HT1080 (cell line): ENCODE measurements at regions not wholly inside any gene's neighbourhood (a gene's known extent, or its start where the extent isn't known, plus 50 kb on each side); places are given as distances from the start of the nearest gene placed in this dataset.

Experiments used
- DNase-seq: peaks from one replicate; pipeline ENCODE4 v3.0.0-alpha.2; 2015; ENCODE audit warnings: low read depth

DNA sequence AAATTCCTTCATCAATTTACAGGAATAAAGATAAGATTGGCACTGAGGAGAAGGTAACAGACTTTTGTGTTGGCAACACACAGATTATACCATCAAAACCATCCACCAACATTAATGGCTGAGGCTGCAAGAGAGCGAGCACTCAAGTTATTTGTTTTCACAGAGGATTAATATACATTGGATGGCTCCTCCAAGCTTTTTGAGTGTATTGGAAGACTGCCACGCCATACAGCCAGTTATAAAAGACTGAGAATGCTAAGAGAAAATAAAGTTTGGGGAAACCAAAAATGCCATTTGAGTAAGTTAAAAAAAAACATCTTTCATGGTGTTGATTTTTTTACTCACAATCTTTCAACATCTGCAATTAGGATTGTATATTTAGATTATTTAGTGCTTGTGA lies 973.8 kb upstream of the SLC35B3 start:
- no peak for DNase-seq

DNA sequence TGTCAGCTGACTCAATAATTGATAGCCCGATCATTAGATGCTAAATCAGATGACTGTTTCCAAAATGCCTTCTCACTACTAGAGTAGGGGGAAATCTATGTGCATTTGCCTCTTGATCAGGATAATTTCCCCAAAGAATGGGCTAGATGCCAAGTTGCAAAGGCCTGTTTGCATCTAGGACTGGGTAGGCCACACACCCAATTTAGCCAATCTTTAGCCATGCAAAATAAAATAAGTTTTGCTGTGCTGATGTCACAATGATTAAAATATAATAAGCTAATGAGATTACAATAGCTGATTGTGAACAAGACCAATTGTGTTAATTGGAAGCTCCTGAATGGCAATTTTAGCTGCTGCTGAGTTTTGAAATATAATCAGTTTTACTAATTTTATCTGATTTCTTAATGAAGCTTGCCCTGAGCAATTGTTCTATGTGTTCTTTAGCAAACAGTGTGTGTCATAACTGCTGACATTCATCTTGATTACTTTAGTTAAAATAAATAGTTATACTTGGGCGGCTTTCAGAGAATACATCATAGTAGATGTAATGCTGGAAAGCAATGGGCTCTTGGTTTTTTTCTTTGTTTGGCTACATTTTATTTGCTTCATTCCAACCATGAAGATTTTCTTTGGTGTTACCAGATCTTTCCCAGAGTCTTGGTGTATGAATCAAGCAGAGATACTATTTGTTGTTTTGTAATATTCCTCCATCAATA lies 973.2 kb upstream of the SLC35B3 start:
- no peak for DNase-seq

DNA sequence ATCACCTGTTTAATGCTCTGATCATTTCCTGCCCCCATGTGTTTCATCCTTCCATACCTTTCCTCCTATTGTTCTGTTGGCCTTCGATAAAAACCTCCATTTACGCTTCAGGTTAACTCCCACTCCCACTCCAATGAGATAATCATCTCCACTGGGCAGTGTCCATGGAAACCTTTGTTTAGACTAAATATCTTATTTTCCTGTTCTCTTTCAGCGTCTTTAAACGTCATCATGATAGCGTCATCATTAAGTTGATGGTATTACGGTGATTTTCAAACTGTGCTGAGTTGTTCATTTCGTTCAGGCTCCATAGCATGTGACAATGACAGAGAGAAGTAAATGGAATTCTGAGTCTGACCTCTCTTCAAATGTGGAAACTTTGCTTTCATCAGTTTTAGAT lies 970.5 kb upstream of the SLC35B3 start:
- no peak for DNase-seq

DNA sequence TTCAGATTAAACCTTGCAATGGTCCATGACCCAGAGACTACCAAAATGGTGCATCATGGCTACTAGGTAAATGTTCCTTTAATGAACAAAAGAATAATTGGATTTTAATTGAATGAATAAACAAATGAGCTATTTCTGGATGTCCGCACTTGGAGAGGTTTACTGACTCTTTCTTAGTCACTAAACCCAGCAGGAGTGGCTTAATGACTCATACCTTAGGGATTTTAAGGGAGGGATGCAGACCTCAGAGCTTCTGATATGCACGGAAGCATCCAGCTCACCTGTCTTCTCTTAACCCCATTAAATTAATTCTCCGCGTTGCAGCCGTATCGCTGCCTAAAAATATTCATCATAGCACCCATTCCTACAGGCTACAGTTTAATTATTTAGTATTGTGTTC lies 970.0 kb upstream of the SLC35B3 start:
- peak; percentile 78 for DNase-seq

DNA sequence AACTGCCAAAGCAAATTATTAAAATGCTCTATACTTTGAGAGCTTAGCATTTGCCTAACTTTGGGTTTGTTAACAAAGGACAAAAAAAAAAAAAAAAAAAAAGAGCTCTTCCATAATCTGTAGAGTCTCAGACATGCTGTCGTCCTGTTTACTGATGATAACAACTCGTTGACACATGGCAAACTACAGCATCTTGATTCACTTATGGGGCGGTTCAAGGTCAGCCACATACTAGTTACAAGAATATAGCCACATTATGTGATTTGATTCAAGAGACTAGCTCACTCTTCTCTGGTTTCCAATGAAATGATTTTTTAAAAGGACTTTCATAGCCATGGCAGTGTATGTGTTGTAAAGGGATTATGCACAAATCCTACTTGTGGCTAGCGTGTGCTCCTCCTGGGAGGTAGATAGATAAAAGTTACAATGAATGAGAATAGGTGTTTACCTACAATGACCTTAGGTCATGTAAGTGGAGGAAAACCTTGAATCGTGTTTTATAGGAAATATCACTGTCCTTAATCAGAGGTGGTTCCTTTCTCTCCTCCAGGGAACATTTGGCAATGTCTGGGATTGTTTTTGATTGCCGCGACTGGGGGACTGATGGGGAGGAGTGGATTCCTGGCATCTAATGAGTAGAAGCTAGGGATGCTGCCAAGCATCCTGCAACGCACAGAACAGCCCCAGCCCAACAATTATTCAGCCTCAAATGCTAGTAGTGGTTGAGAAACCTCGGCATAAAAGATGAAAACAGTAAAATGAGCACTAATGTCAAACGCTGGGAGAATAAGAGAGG lies 969.2 kb upstream of the SLC35B3 start:
- no peak for DNase-seq

DNA sequence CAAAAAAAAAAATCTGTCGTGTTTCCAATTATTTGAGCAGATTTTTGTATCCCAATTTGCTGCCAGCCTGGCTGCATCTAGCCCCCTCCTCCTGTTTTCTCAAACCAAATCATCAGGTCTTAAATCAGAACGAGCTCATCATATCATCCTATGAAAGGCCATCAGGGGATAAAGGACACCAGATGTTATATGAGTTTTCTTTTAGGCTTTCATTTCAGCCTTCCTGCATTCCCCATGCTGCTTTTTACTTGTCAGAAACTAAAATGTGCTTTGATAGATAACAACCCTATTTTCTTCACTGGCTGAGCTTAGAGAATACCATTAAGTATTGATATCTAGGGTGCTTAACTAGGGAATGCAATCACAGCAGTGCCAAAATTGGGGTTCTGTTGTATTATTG lies 968.4 kb upstream of the SLC35B3 start:
- no peak for DNase-seq

DNA sequence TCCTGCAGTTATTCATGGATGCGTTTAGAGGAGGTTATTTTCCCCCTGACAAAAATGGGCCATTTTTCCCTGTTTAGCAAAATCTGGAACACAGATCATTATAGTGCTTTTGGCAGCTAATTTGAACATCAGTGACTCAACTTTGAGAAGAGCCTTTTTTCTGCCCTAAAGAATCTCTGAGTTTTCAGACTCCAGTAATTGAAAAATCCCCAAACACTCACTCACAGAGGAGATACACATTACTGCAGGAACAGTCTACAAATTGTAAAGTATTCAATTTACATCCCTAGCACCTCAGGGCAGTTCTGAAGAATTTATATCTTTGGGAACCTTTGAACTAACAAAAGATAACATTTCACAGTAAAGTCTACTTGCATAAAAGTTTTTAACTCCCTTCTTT lies 966.6 kb upstream of the SLC35B3 start:
- no peak for DNase-seq

DNA sequence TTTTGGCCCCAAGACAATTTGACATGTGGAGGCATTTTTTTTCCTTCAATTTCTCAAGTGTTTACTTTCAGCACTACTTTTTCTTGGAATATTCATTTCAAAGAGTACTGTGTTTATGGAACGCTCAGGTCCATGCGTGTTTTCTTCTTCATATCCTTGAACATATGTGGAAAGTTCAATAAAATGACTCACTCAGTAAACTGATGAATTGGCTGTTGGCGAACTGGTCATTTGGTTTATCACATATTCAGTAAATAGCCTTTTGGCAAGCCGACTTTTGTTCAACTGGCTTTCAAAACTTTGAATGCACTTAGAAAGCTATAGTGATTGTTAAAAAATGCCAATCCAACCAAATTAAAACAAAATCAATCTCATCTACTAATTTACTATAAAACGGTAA lies 964.6 kb upstream of the SLC35B3 start:
- no peak for DNase-seq

DNA sequence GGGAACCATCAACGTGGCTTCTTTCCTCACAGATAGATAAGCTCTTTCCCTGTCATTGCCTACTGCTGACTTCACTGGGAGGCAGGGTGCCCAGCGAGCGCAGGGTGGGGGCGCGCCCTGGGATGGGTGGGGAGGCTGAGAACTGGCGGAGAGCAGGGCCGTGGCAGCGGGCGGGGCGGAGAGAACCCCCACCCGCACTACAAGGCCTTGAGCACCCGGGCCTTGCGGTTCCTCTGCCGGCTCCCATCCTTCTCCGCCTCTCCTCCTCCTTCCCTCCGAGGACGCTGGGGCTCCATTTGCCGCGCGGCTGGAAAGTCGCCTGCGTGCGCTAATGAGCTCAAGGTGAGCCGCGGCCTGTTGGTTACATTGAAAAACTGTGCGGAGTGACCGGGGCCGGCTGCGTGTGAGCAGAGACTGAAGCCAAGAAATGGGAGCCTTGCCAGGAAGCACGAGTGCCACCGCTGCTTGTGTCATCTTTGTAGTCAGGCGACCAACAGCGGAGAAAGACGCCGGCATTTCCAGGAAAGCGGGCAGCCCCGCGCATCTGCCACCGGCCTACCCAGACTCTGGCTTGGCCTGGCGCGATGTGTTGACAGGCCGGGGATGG lies 963.5 kb upstream of the SLC35B3 start:
- no peak for DNase-seq

DNA sequence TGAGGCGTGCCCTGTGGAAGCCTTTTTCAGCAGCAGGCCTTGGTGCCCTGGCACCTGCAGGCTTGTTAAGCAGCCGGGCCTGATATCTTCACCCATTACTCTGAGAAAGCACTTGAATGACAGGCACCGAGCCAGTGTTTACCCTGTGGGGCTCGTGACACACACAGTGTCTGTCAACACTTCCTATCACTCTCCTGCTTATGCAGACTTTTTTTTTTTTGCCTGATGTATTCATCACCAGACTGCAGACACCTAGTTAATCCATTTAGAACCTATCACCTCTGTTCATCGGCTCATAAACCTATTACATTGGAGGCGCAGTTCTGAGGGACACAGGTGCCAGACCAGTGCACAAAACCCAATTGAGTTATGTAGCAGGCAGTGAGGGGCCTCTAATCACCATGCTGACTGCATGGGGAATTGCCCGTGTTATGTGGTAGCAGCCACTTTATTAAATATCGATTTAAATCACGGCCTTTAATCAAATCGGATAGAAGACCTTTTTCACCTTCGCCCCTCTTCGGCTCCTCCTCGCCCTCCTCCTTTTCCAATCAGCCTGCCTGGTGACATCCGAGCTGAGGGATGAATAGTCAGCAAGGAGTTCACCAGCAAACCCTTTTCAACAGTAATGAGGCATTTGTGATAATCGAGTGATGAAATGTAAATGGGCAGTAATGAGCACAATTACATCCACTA lies 962.9 kb upstream of the SLC35B3 start:
- peak; percentile 10 for DNase-seq

DNA sequence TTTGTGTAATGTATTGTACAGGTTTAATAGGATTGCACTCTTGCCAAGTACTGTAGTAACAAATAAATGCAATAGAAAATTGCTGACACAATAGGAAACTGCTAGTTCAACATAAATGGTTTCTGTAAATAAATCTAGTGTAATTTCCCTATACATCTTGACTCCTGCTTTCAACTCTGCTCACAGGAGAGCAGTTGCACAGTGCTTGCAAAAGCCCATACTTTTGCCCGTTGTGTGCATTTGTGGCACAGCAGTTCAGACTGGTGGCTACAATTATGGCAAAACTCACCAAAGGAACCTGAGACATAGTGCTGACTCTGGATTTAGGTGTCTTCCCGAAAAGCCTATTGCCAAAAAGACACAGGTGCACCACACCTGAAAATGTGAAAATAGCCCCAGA lies 953.3 kb upstream of the SLC35B3 start:
- DNase-seq = no peak

DNA sequence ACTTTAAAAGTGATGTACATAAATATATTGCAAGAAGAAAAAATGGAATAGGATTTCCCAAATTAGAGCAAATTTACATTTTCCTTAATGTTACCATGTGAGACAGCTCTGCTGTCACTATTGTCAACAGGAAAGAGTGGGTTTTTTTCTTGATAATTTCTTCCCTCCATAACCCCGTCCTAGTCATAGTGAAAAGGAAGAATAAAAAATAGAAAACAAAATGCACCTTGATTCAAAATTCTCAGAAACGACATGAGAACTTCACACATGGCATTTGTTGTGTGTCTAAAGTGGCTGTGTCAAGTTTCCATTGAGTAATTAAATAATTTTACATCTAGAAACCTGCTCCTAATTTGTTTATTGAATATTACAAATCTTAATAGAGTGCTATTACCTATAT lies 945.2 kb upstream of the SLC35B3 start:
- DNase-seq = no peak

DNA sequence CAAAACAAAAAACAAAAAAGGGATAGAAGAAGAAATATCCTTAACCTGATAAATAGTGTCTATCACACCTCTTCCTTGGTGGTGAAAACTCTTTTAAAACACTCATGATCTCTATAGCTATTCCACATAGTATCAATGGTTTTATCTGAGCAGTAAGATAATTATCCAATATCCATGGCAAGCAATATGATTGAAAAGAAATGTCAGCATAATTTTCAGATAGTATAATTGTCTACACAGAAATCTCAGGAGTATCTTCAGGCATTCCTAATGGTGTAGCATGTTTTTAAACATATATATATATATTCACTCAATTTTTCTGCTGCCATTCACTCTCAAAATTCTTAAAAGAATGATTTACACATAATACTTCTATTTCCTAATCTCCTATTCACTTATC lies 938.0 kb upstream of the SLC35B3 start:
- no peak for DNase-seq

DNA sequence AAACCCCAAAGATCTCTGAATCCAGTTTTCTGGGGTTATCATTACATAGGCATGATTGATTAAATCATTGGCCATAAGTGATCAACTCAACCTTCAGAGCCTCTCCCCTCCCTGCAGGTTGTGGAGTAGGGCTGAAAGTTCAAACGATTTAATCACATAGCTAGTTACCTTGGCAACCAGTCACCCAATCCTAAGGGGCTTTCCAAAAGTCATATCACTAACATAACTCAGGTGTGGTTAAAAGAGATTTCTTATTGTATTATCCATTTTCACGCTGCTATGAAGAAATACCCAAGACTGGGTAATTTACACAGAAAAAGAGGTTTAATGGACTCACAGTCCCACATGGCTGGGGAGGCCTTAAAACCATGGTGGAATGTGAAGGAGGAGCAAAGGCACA lies 935.1 kb upstream of the SLC35B3 start:
- no peak for DNase-seq

DNA sequence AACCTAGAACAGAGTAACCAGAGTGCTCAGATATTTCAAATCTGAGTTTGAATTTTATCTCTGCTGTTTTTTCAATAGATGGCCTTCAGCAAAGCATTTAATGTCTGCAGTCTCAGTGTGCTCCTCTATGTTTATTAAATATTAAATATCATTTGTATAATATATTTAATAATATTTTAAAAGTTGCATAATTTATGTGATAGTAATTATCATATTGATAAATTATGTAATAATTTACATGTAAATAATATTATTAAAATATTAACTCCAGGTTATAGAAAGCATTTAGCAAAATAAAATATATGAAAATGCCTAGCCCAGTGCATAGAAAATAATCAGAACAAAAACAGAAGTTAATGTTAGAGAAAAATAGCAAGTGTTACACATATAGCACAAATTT lies 930.0 kb upstream of the SLC35B3 start:
- DNase-seq = no peak

DNA sequence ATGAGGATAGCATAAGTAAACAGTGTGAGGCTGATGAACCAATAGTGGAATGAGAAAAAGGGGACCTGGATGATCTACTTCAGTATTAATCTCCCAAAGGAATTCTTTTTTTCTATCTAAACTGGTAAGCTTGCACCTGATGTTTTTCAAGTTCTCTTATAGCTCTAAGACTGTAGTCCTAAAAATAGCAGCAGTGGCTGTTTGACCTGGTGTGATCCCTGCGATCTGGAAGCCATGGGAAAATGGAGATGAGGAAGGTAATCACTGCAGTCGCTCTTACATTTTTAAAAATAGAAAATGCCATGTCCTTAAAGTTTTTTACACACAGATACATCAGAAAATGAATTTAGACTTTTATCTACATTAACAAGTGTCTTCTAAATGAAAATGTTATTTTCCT lies 926.4 kb upstream of the SLC35B3 start:
- no peak for DNase-seq

DNA sequence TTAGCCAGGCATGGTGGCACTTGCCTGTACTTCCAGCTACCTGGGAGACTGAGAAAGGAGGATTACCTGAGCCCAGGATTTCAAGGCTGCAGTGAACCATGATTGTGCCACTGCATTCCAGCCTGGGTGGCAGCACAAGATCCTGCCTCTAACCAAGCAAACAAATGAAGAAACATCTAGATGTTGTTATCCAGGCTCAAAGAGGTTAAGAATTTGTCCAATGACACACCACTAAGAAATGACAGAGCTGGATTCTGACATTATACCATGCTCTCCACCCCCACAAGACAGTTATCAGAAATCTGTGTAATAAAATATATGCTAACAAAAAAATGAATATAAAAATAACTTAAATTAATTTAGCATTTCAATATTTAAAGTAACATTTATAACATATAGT lies 925.5 kb upstream of the SLC35B3 start:
- peak; percentile 1 for DNase-seq

DNA sequence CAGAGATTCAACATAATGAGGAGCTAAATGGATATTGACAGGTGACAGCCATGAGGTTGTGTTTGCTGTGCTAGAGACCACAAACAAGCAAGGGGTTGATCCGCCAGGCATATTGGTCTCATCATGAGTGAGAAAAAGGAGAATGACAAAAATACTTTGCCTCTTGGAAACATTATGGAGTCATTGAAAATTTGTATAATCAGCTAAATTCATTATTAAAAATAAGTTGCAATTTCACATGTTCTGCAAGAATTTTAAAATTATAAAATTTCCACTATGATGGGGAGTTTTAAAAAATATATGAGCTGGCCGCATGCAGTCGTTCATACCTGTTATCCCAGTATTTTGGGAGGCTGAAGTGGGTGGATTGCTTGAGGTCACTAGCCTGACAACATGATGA lies 912.3 kb upstream of the SLC35B3 start:
- no peak for DNase-seq

DNA sequence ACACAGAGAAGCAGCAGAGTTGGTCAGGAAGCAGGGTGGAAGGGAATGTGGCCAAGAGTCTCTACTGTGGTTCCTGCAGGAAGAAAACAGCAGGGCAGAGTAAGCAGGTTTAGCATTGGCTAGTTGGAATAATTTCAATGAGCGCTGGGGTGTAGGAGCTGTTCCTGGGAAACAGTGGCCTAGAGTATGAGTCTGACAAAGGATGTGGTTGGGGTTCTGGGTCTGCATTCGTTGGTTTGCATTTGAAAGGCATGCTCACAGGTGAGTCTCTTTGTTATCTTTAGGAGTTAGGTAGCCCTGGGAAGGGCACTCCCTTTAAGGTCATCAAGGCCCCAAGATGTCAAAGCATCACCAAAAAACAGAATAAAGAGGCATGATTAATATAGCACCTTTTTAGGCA lies 911.6 kb upstream of the SLC35B3 start:
- DNase-seq = peak; percentile 16

DNA sequence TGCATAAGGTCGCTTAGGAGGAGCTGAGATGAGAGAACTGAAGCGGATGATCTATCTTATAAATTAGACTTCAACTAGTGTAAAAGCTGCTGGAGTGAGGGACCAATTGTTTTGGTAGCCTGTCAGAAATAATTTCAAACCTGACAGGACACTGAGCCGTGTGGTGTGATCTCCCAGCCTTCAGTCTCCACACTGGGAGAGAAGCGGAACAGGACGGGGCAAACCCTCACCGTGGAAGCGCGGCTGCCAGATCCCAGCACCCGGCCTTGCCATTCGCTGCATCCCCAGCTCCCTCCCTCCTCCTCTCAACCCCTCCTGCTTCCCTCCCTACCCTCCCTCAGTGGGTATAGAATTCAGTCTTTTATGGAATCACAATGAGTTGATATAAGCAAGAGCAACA lies 900.1 kb upstream of the SLC35B3 start:
- DNase-seq = no peak

DNA sequence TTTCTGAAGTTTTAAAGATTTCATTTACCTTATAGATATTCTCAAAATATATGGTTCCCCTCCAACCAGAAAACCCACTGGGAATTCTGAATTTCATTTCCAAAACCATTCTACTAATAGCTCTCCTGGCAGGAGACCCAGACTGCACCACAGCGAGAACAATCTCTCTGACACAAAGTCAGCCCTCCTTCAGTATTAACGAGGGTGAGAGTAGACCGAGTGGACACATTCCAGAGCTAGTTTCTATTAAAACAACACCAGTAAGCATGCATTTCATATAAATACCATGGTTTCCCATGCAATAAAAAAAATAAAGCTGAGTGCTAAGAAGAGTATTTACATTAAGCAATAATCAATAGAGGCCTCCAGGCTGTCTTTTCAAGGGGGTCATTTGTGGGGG lies 899.6 kb upstream of the SLC35B3 start:
- no peak for DNase-seq

DNA sequence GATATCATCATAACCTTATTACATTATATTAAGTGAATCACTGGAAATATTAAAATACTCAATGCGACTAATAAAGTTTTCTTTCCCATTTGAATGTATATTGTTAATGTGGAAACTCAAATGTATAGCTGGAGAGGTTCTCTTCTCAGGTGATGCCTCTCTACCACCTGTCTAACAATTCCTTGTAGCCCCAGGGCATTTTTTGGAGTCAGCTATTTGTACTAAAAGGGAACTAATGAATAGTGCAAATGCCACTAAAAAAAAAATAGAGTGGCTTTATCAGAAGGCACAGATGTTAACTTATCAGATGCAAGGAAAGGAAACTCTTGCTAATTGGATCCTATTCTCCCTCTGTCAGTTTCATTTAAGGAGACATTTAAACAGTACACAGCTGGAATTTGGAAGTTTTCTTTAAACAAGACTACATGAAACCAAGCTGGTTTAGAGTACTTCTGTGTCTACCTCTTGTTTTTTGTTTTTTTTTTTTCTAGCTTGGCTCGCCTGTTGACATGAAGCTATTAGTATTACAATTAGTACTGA lies 897.0 kb upstream of the SLC35B3 start:
- DNase-seq = no peak
